WERI-Rb-1 (cell line): ENCODE measurements at regions not wholly inside any gene's neighbourhood (a gene's known extent, or its start where the extent isn't known, plus 50 kb on each side); places are given as distances from the start of the nearest gene placed in this dataset.

Source experiments
- DNase-seq: peaks from one replicate; pipeline ENCODE4 v3.0.0-alpha.2; 2020
- H3K27ac ChIP-seq: fragments of 250-450 bp; sonication (Bioruptor Pico); 2 replicates; pipeline ENCODE4 v1.5.1; 2020; ENCODE audit warnings: mild to moderate bottlenecking, moderate library complexity
- H3K27me3 ChIP-seq: fragments of 250-450 bp; sonication (Bioruptor Pico); 2 replicates; pipeline ENCODE4 v1.5.1; 2021; ENCODE audit warnings: mild to moderate bottlenecking, low read depth, moderate library complexity; ENCODE audit not compliant: insufficient read depth, severe bottlenecking
- H3K36me3 ChIP-seq: fragments of 250-450 bp; sonication (Bioruptor Pico); 2 replicates; pipeline ENCODE4 v1.5.1; 2020; ENCODE audit warnings: mild to moderate bottlenecking, moderate library complexity
- H3K4me3 ChIP-seq: 2 replicates; pipeline ENCODE4 v1.5.1; 2011; ENCODE audit warnings: low read depth, mild to moderate bottlenecking, control low read depth, low read length
- H3K9me3 ChIP-seq: fragments of 250-450 bp; sonication (Bioruptor Pico); 2 replicates; pipeline ENCODE4 v1.5.1; 2021; ENCODE audit warnings: mild to moderate bottlenecking, moderate library complexity; ENCODE audit not compliant: severe bottlenecking
- CTCF ChIP-seq: IDR thresholded peaks from 2 replicates; pipeline ENCODE4 v1.5.1; 2011; ENCODE audit warnings: low read depth, mild to moderate bottlenecking, control low read depth, inconsistent platforms, low read length

GRCh38 chr10:108624052-108624451, 1299.3 kb downstream of the XPNPEP1 start:
- H3K27ac ChIP-seq = no peak overlapping the region
- no peak for TF ChIP-seq CTCF
- H3K27me3 ChIP-seq = no peaks in the 10 kb centered on the region
- H3K9me3 ChIP-seq = no peaks in the 10 kb centered on the region
- no peaks in the 10 kb centered on the region for H3K36me3 ChIP-seq
- DNase-seq = no peak
- no peak overlapping the region for H3K4me3 ChIP-seq

GRCh38 chr10:108620821-108621534, 1302.3 kb downstream of the XPNPEP1 start:
- Histone ChIP-seq H3K4me3 (no peak overlapping the region), H3K27ac (no peak overlapping the region), H3K9me3 (no peaks in the 10 kb centered on the region), H3K27me3 (no peaks in the 10 kb centered on the region), H3K36me3 (no peaks in the 10 kb centered on the region)
- DNase-seq = peak; percentile 7
- TF ChIP-seq CTCF = no peak

- H3K27ac ChIP-seq = no peak overlapping the region
- H3K4me3 ChIP-seq = no peak overlapping the region
- no peak for DNase-seq
- no peaks in the 10 kb centered on the region for H3K36me3 ChIP-seq
- H3K27me3 ChIP-seq = no peaks in the 10 kb centered on the region
- TF ChIP-seq CTCF = no peak
- no peaks in the 10 kb centered on the region for H3K9me3 ChIP-seq
Measured at GRCh38 chr10:108616559-108617285, 1306.6 kb downstream of the XPNPEP1 start.

GRCh38 chr10:108615576-108616320, 1307.6 kb downstream of the XPNPEP1 start:
- no peaks in the 10 kb centered on the region for H3K36me3 ChIP-seq

GRCh38 chr10:108612485-108612884, 1310.8 kb downstream of the XPNPEP1 start:
- DNase-seq = no peak
- H3K4me3 ChIP-seq = no peak overlapping the region
- no peak overlapping the region for H3K27ac ChIP-seq
- no peaks in the 10 kb centered on the region for H3K36me3 ChIP-seq
- no peaks in the 10 kb centered on the region for H3K27me3 ChIP-seq
- no peaks in the 10 kb centered on the region for H3K9me3 ChIP-seq
- TF ChIP-seq CTCF = no peak

More at GRCh38 chr10:108615576-108616320, 1307.6 kb downstream of the XPNPEP1 start:
- H3K27ac ChIP-seq = no peak overlapping the region
- H3K4me3 ChIP-seq = no peak overlapping the region
- no peaks in the 10 kb centered on the region for H3K27me3 ChIP-seq
- TF ChIP-seq CTCF = no peak
- no peak for DNase-seq
- H3K9me3 ChIP-seq = no peaks in the 10 kb centered on the region
